Common myeloid progenitor, CD34-positive (primary cell): ENCODE measurements at regions not wholly inside any gene's neighbourhood (a gene's known extent, or its start where the extent isn't known, plus 50 kb on each side); places are given as distances from the start of the nearest gene placed in this dataset.

Source experiments
- CTCF ChIA-PET: fragments of 350-600 bp; sonication (Branson Sonifier 250); formaldehyde crosslinking; loops from one replicate; lab custom pipeline; 2021; ENCODE audit warnings: antibody characterized with exemption; lab: Charles Lee
- POLR2A ChIA-PET: fragments of 350-600 bp; sonication (Branson Sonifier 250); formaldehyde crosslinking; loops from one replicate; lab custom pipeline; 2021; ENCODE audit warnings: antibody characterized with exemption; lab: Charles Lee
- DNase-seq, 3 donors: peaks; one replicate each; pipeline versions ENCODE4 v3.0.0 to v3.0.0-alpha.2; 2013
- H3K27ac ChIP-seq, 2 experiments: 1 replicate in 1 of 2; 2 replicates in 1 of 2; pipeline ENCODE4 v1.7.0; 2013; ENCODE audit warnings: inconsistent platforms in 2 of 2, low read length in 2 of 2, mild to moderate bottlenecking in 2 of 2, low read depth in 1 of 2, moderate library complexity in 1 of 2; ENCODE audit not compliant: severe bottlenecking in 2 of 2, insufficient read depth in 1 of 2, poor library complexity in 1 of 2
- H3K27me3 ChIP-seq, 5 experiments: replicated peaks in 2 of 5; 1 replicate in 3 of 5; 2 replicates in 2 of 5; pipeline versions ENCODE4 v1.6.1 to v1.7.0; 2013; ENCODE audit warnings: low read length in 4 of 5, mild to moderate bottlenecking in 2 of 5, moderate library complexity in 2 of 5, inconsistent platforms in 1 of 5; ENCODE audit not compliant: insufficient read depth in 5 of 5, control insufficient read depth in 4 of 5
- H3K36me3 ChIP-seq, 4 experiments: 1 replicate in 2 of 4; 2 replicates in 2 of 4; pipeline versions ENCODE4 v1.6.1 to v1.7.0; 2013; ENCODE audit warnings: low read length in 3 of 4, control low read depth in 1 of 4, mild to moderate bottlenecking in 1 of 4; ENCODE audit not compliant: control insufficient read depth in 4 of 4, insufficient read depth in 4 of 4
- H3K4me1 ChIP-seq, 4 experiments: 1 replicate in 3 of 4; 2 replicates in 1 of 4; pipeline versions ENCODE4 v1.6.1 to v1.7.1; 2013; ENCODE audit warnings: low read length in 3 of 4, mild to moderate bottlenecking in 3 of 4, control low read depth in 1 of 4, inconsistent platforms in 1 of 4, moderate library complexity in 1 of 4; ENCODE audit not compliant: control insufficient read depth in 4 of 4, insufficient read depth in 4 of 4; ENCODE audit errors: control extremely low read depth in 1 of 4
- H3K4me3 ChIP-seq, 7 experiments: 1 replicate in 4 of 7; 2 replicates in 3 of 7; pipeline versions ENCODE4 v1.5.1 to v1.7.0; 2013; ENCODE audit warnings: mild to moderate bottlenecking in 7 of 7, low read length in 6 of 7, moderate library complexity in 6 of 7, inconsistent platforms in 2 of 7, low read depth in 2 of 7, control low read depth in 1 of 7; ENCODE audit not compliant: insufficient read depth in 4 of 7, control insufficient read depth in 1 of 7; ENCODE audit errors: extremely low read depth in 1 of 7
- H3K9me3 ChIP-seq, 5 experiments: 1 replicate in 4 of 5; 2 replicates in 1 of 5; pipeline versions ENCODE4 v1.6.1 to v1.7.1; 2013; ENCODE audit warnings: low read length in 4 of 5, mild to moderate bottlenecking in 2 of 5, inconsistent platforms in 1 of 5, low read depth in 1 of 5, moderate library complexity in 1 of 5; ENCODE audit not compliant: control insufficient read depth in 4 of 5, insufficient read depth in 2 of 5; ENCODE audit errors: control extremely low read depth in 1 of 5
- WGBS: methylation state at CpG from one replicate; pipeline ENCODE4 v1.1.5; 2013; ENCODE audit not compliant: insufficient coverage; 5-methylcytosine and 5-hydroxymethylcytosine counted together

- WGBS = 98% methylated on average over 10 of the region's 10 CpGs
Observed at GRCh38 chr21:41605934-41606285, 98.0 kb upstream of the TMPRSS2 start.

GRCh38 chr21:41605178-41605933 lies 97.4 kb upstream of the TMPRSS2 start:
- Histone ChIP-seq H3K36me3 (no peaks in the 10 kb centered on the region), H3K9me3 (no peaks in the 10 kb centered on the region), H3K27me3 (peaks cover 0 to 5% (median 0%) of the 10 kb centered on the region in 5 experiments), H3K4me3 (no peak overlapping the region), H3K27ac (no peak overlapping the region), H3K4me1 (peaks cover 0 to 11% (median under 1%) of the 10 kb centered on the region in 4 experiments)
- ChIA-PET POLR2A (no interaction called here), CTCF (no interaction called here)
- DNase-seq = no peak
- 94% methylated on average over 18 of the region's 20 CpGs for WGBS

More at GRCh38 chr21:41605934-41606285, 98.0 kb upstream of the TMPRSS2 start:
- H3K27ac ChIP-seq = no peak overlapping the region
- H3K4me3 ChIP-seq = no peak overlapping the region
- POLR2A ChIA-PET = no interaction called here
- no peaks in the 10 kb centered on the region for H3K36me3 ChIP-seq
- H3K4me1 ChIP-seq = peaks cover 0 to 11% (median under 1%) of the 10 kb centered on the region in 4 experiments
- no peak for DNase-seq
- peaks cover 0 to 5% (median 0%) of the 10 kb centered on the region in 5 experiments for H3K27me3 ChIP-seq
- CTCF ChIA-PET = no interaction called here
- H3K9me3 ChIP-seq = no peaks in the 10 kb centered on the region

- POLR2A ChIA-PET = no interaction called here
- CTCF ChIA-PET = interaction anchor here (0.8 kb wide), 1 partner anchor 321 kb away, joined by 3 read pairs; no protein-coding TSS in a partner anchor
- no peak overlapping the region for H3K27ac ChIP-seq
- no peaks in the 10 kb centered on the region for H3K9me3 ChIP-seq
- peaks cover 0 to 11% (median under 1%) of the 10 kb centered on the region in 4 experiments for H3K4me1 ChIP-seq
- no peak for DNase-seq
- no peaks in the 10 kb centered on the region for H3K36me3 ChIP-seq
- peaks cover 0 to 5% (median 0%) of the 10 kb centered on the region in 5 experiments for H3K27me3 ChIP-seq
- no peak overlapping the region for H3K4me3 ChIP-seq
- WGBS = 90% methylated on average over 7 of the region's 12 CpGs
Observed at GRCh38 chr21:41604583-41605041, 96.7 kb upstream of the TMPRSS2 start.

DNA sequence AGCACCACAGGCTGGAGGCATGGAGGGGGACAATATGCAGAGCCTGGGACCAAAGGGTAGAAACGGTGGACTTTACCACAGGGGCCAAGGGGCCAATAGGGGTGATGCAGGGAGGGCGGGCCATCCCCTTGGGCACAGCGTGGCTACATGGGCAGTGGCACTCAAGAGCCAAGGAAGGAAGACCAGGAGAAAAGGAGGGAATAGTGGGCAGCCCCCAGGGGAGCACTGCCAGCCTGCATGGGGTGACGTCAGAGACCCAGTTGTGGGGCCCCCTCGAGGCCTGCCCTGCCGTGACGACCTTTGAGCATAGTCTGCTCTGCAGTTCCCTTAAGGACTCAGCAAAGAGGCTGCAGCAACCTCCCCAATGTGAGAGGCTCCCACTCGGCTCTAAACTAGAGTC lies 95.5 kb upstream of the TMPRSS2 start:
- CTCF ChIA-PET = no interaction called here
- H3K36me3 ChIP-seq = no peaks in the 10 kb centered on the region
- H3K27ac ChIP-seq = no peak overlapping the region
- POLR2A ChIA-PET = no interaction called here
- peaks cover 0 to 5% (median 0%) of the 10 kb centered on the region in 5 experiments for H3K27me3 ChIP-seq
- H3K4me1 ChIP-seq = peaks cover 0 to 19% (median 4%) of the 10 kb centered on the region in 4 experiments
- no peaks in the 10 kb centered on the region for H3K9me3 ChIP-seq
- no peak for DNase-seq
- no peak overlapping the region for H3K4me3 ChIP-seq
- WGBS = 88% methylated on average over 8 of the region's 8 CpGs

DNA sequence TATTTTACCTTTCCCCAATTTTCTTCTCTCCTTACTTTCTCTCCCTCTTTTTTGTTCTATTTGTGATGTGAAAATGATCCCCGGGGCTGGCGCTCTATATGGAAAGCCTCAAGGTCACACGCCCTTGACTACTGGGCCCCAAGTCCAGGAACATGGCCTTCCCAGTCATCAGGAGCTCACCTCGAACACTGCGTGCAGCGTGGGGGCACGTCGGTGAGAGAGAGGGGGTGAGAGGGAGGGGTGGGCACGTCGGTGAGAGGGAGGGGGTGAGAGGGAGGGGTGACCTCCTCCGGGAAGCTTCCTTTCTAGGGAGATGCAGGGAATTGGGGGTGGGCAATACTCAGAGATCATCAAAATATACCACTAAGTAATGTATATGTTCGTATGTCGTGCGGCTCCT lies 94.6 kb upstream of the TMPRSS2 start:
- Histone ChIP-seq H3K27ac (no peak overlapping the region), H3K27me3 (peaks cover 0 to 5% (median 0%) of the 10 kb centered on the region in 5 experiments), H3K9me3 (no peaks in the 10 kb centered on the region), H3K36me3 (no peaks in the 10 kb centered on the region), H3K4me3 (no peak overlapping the region), H3K4me1 (peaks cover 0 to 24% (median 5%) of the 10 kb centered on the region in 4 experiments)
- CTCF ChIA-PET = interaction anchor here (1.5 to 3.1 kb wide), 2 partner anchors 9 to 214 kb away, joined by 4 to 24 read pairs; no protein-coding TSS in a partner anchor
- 49% methylated on average over 6 of the region's 14 CpGs for WGBS
- POLR2A ChIA-PET = no interaction called here
- DNase-seq = no peak

DNA sequence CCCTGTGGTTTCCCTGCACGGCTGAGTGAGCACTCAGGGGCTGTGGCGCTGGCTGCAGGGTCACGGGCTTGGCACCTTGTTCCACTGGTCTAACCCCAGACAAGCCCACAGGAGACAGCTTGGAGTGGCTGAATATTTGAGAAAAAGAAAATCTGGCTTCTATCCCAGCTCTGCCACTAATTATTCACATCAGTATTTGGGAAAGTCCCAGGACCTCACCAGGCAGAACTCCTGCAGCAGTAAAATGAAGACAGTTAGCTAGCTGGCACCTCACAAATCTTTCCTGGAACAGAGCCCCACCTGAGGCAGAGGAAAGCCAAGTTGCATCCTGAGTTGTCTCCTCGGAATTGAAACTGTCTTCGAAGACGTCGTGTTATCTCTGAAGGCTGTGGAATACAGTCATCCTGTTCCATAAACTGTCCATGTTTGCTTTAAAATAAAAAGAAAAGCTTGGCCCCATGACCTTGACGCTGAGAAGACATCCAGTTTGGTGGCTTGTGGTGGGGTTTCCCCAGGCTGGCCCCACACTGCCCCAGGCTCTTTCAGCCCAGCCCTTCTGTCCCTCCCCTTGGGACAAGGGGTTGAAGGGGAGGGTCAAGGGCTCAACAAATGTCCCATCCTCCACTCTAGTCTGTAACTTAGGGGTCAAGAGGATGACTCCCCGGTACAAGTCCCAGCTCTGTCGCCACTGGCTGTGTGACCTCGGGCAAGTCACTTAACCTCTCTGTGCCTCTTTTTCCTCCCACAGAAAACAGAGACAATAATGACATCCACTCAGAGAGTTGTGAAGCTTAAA lies 93.8 kb upstream of the TMPRSS2 start:
- H3K36me3 ChIP-seq = no peaks in the 10 kb centered on the region
- no peak overlapping the region for H3K4me3 ChIP-seq
- peaks cover 0 to 24% (median 4%) of the 10 kb centered on the region in 4 experiments for H3K4me1 ChIP-seq
- no peaks in the 10 kb centered on the region for H3K9me3 ChIP-seq
- WGBS = 66% methylated on average over 5 of the region's 11 CpGs
- H3K27me3 ChIP-seq = peaks cover 0 to 3% (median 0%) of the 10 kb centered on the region in 5 experiments
- H3K27ac ChIP-seq = no peak overlapping the region
- no peak for DNase-seq
- ChIA-PET POLR2A (no interaction called here), CTCF (interaction anchor here (1.5 to 3.1 kb wide), 2 partner anchors 10 to 215 kb away, joined by 4 to 24 read pairs; no protein-coding TSS in a partner anchor)
